ENCODE measurements at regions not wholly inside any gene's neighbourhood (a gene's known extent, or its start where the extent isn't known, plus 50 kb on each side); places are given as distances from the start of the nearest gene placed in this dataset.

GRCh38 chr14:82836256-82836950 lies 1302.8 kb upstream of the SEL1L start:
- Mint-ChIP-seq H3K9me3 (peaks cover 0 to 2% of the 10 kb centered on the region in 2 donors), H3K4me1 (ENCODE audit: low read depth) (no peaks in the 10 kb centered on the region), H3K4me3 (no peak overlapping the region), H3K27me3 (ENCODE audit: low read depth) (no peaks in the 10 kb centered on the region), H3K27ac (no peak overlapping the region), H3K36me3 (ENCODE audit: insufficient read depth in 2 of 2) (no peaks in the 10 kb centered on the region)
- DNase-seq: no peak
- no peak for ATAC-seq (replicated peaks in 1 of 2)

- Mint-ChIP-seq H3K9me3 (peaks cover 0 to 2% of the 10 kb centered on the region in 2 donors), H3K27ac (no peak overlapping the region), H3K36me3 (ENCODE audit: insufficient read depth in 2 of 2) (no peaks in the 10 kb centered on the region), H3K4me3 (no peak overlapping the region), H3K4me1 (ENCODE audit: low read depth) (no peaks in the 10 kb centered on the region), H3K27me3 (ENCODE audit: low read depth) (no peaks in the 10 kb centered on the region)
- no peak for DNase-seq
- ATAC-seq (replicated peaks in 1 of 2): no peak
These were observed 1304.0 kb upstream of the SEL1L start for GRCh38 chr14:82837611-82838140.

DNA sequence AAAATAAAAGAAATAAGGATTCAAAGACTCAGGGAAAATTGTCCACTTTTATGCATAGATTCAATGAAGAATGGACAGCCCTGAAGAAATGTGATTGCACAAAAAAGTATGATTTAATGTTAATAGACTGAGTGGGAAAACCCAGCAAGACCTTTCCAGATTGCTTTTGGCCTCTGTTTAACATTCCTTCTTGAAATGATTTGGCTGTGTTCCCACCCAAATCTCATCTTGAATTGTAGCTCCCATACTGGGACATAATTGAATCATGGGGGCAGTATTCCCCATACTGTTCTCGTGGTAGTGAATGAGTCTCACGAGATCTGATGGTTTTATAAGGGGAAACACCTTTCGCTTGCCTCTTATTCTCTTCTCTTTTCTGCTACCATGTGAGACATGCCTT lies 1316.9 kb upstream of the SEL1L start:
- Mint-ChIP-seq H3K27ac (no peak overlapping the region), H3K27me3 (ENCODE audit: low read depth) (no peaks in the 10 kb centered on the region), H3K4me1 (ENCODE audit: low read depth) (no peaks in the 10 kb centered on the region), H3K9me3 (peaks cover 2 to 12% of the 10 kb centered on the region in 2 donors), H3K4me3 (no peak overlapping the region), H3K36me3 (ENCODE audit: insufficient read depth in 2 of 2) (no peaks in the 10 kb centered on the region)
- no peak for ATAC-seq (replicated peaks in 1 of 2)
- DNase-seq: no peak

GRCh38 chr14:82854131-82854530 lies 1320.5 kb upstream of the SEL1L start:
- Mint-ChIP-seq H3K4me1 (ENCODE audit: low read depth) (no peaks in the 10 kb centered on the region), H3K27me3 (ENCODE audit: low read depth) (no peaks in the 10 kb centered on the region), H3K27ac (no peak overlapping the region), H3K4me3 (no peak overlapping the region), H3K36me3 (ENCODE audit: insufficient read depth in 2 of 2) (no peaks in the 10 kb centered on the region), H3K9me3 (peaks cover 4 to 14% of the 10 kb centered on the region in 2 donors)
- no peak for ATAC-seq (replicated peaks in 1 of 2)
- DNase-seq: no peak

DNA sequence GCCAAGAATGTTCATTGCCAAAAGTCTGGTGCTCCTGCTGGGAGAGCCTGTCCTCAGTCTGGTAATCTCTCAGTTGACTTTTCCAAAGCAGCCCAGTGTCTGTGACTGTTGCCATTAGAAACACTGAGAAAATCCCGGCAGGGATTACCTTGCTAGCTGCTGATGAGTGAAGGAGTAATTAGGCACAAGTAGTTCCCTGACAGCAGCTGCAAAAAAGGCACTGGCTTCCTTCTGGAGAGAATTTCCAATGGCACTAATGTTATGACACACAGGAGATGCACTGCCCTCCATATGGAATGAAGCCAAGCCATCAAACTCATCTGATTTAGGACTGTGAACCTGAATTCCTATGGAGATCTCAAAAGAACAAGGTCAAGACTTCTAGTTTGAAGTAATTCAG lies 1321.2 kb upstream of the SEL1L start:
- no peak overlapping the region for H3K27ac Mint-ChIP-seq
- H3K27me3 Mint-ChIP-seq (ENCODE audit: low read depth): no peaks in the 10 kb centered on the region
- DNase-seq (no peak), ATAC-seq (replicated peaks in 1 of 2) (no peak)
- H3K36me3 Mint-ChIP-seq (ENCODE audit: insufficient read depth in 2 of 2): no peaks in the 10 kb centered on the region
- H3K9me3 Mint-ChIP-seq: peaks cover 4 to 13% of the 10 kb centered on the region in 2 donors
- no peaks in the 10 kb centered on the region for H3K4me1 Mint-ChIP-seq (ENCODE audit: low read depth)
- H3K4me3 Mint-ChIP-seq: no peak overlapping the region

GRCh38 chr14:82855912-82856391 lies 1322.3 kb upstream of the SEL1L start:
- Mint-ChIP-seq H3K27me3 (ENCODE audit: low read depth) (no peaks in the 10 kb centered on the region), H3K36me3 (ENCODE audit: insufficient read depth in 2 of 2) (no peaks in the 10 kb centered on the region), H3K4me3 (no peak overlapping the region), H3K4me1 (ENCODE audit: low read depth) (no peaks in the 10 kb centered on the region), H3K9me3 (peaks cover 4 to 11% of the 10 kb centered on the region in 2 donors), H3K27ac (no peak overlapping the region)
- ATAC-seq (replicated peaks in 1 of 2) (no peak), DNase-seq (no peak)

GRCh38 chr14:82861313-82861712 lies 1327.7 kb upstream of the SEL1L start:
- Mint-ChIP-seq H3K9me3 (peaks cover 11 to 13% of the 10 kb centered on the region in 2 donors), H3K4me3 (no peak overlapping the region), H3K27me3 (ENCODE audit: low read depth) (no peaks in the 10 kb centered on the region), H3K4me1 (ENCODE audit: low read depth) (no peaks in the 10 kb centered on the region), H3K36me3 (ENCODE audit: insufficient read depth in 2 of 2) (no peaks in the 10 kb centered on the region), H3K27ac (no peak overlapping the region)
- no peak for DNase-seq
- no peak for ATAC-seq (replicated peaks in 1 of 2)

DNA sequence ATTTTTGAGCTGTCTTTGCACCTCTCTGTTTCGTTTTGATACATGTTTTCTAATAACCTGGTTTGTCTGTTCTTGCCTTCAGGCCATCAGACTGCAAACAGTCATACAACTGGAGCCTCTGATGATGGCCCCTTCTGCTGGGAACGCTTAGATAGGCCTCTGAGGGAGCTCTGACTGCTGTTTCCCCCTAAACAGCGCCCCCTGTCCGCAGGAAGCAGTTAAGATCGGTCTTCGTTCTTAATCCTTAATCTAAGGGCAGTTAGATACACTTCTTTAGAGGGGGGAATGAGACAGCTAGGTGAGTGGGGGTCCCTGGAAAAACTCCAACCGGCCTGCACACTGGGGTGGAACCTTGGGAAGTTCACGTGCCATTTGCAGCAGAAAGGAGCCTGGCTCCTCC lies 1338.8 kb upstream of the SEL1L start:
- Mint-ChIP-seq H3K36me3 (ENCODE audit: insufficient read depth in 2 of 2) (no peaks in the 10 kb centered on the region), H3K27me3 (ENCODE audit: low read depth) (no peaks in the 10 kb centered on the region), H3K4me3 (no peak overlapping the region), H3K4me1 (ENCODE audit: low read depth) (no peaks in the 10 kb centered on the region), H3K27ac (no peak overlapping the region), H3K9me3 (peaks cover 6 to 14% of the 10 kb centered on the region in 2 donors)
- ATAC-seq (replicated peaks in 1 of 2) (no peak), DNase-seq (no peak)

DNA sequence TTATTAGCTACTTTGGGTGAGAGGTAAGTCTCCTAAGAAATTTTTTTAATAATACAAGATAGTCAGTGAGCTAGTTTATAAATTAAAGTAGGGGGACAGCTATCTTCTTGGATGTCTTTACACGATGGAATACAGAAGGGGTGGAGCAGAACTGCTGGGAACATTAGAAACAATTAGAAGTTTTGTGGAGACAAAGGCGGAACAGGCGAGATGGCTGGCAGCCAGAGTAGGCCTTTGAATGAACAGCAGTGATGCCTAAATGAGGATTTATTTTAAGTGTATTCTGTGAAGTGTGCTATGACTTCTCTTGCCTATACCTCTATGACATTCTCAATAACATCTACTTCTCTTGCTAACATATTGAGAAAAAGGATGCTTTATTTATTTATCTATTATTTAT lies 1345.3 kb upstream of the SEL1L start:
- no peak overlapping the region for H3K4me3 Mint-ChIP-seq
- ATAC-seq (replicated peaks in 1 of 2) (no peak), DNase-seq (no peak)
- no peaks in the 10 kb centered on the region for H3K36me3 Mint-ChIP-seq (ENCODE audit: insufficient read depth in 2 of 2)
- no peaks in the 10 kb centered on the region for H3K27me3 Mint-ChIP-seq (ENCODE audit: low read depth)
- no peaks in the 10 kb centered on the region for H3K4me1 Mint-ChIP-seq (ENCODE audit: low read depth)
- H3K27ac Mint-ChIP-seq: no peak overlapping the region
- H3K9me3 Mint-ChIP-seq: peaks cover 13 to 19% of the 10 kb centered on the region in 2 donors

GRCh38 chr14:82879949-82880535 lies 1346.4 kb upstream of the SEL1L start:
- Mint-ChIP-seq H3K9me3 (peaks cover 14 to 15% of the 10 kb centered on the region in 2 donors), H3K36me3 (ENCODE audit: insufficient read depth in 2 of 2) (no peaks in the 10 kb centered on the region), H3K27ac (no peak overlapping the region), H3K4me1 (ENCODE audit: low read depth) (no peaks in the 10 kb centered on the region), H3K27me3 (ENCODE audit: low read depth) (no peaks in the 10 kb centered on the region), H3K4me3 (no peak overlapping the region)
- DNase-seq: no peak
- no peak for ATAC-seq (replicated peaks in 1 of 2)

DNA sequence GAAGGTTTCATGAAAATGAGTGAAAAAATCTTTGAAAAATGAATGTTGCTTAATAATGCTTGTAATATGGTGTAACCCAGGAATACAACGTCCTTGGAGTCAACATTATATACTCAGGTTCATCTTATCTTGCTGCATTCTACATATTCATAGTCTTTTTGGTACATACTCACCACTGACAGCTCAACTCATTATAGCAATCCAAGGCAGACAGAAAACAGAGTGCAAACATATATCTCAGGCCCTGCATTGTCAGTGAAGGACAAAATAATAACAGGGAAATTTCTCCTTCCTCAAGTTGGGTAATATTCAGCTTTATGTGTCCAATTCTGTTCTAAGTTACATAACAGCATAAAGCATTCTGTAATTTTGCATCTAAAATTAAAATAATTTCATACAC lies 1353.0 kb upstream of the SEL1L start:
- peaks cover 13 to 14% of the 10 kb centered on the region in 2 donors for H3K9me3 Mint-ChIP-seq
- H3K4me3 Mint-ChIP-seq: no peak overlapping the region
- DNase-seq: no peak
- no peak overlapping the region for H3K27ac Mint-ChIP-seq
- no peaks in the 10 kb centered on the region for H3K27me3 Mint-ChIP-seq (ENCODE audit: low read depth)
- H3K4me1 Mint-ChIP-seq (ENCODE audit: low read depth): no peaks in the 10 kb centered on the region
- H3K36me3 Mint-ChIP-seq (ENCODE audit: insufficient read depth in 2 of 2): peaks cover 2 to 4% of the 10 kb centered on the region in 2 donors
- no peak for ATAC-seq (replicated peaks in 1 of 2)

DNA sequence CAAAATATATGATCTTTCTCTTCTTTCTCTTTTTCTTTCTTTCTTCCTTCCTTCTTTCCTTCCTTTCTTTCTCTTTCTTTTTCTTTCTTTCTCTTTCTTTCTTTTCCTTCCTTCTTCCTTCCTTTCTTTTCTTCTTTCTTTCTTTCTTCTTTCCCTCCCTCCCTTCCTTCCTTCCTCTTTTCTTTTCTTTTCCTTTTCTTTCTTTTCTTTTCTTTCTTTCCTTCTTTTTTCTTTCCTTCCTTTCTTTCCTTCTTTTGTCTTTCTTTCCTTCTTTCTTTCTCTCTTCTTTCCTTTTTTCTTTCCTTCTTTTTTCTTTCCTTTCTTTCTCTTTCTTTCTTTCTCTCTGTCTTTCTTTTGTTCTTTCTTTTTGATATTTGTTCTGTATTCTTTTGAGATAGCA lies 1356.0 kb upstream of the SEL1L start:
- ATAC-seq (replicated peaks in 1 of 2): no peak
- peaks cover 2 to 4% of the 10 kb centered on the region in 2 donors for H3K36me3 Mint-ChIP-seq (ENCODE audit: insufficient read depth in 2 of 2)
- no peaks in the 10 kb centered on the region for H3K4me1 Mint-ChIP-seq (ENCODE audit: low read depth)
- no peak overlapping the region for H3K4me3 Mint-ChIP-seq
- H3K9me3 Mint-ChIP-seq: peaks cover 6 to 10% of the 10 kb centered on the region in 2 donors
- H3K27ac Mint-ChIP-seq: peak overlapping the region; percentile 57
- H3K27me3 Mint-ChIP-seq (ENCODE audit: low read depth): no peaks in the 10 kb centered on the region
- no peak for DNase-seq

DNA sequence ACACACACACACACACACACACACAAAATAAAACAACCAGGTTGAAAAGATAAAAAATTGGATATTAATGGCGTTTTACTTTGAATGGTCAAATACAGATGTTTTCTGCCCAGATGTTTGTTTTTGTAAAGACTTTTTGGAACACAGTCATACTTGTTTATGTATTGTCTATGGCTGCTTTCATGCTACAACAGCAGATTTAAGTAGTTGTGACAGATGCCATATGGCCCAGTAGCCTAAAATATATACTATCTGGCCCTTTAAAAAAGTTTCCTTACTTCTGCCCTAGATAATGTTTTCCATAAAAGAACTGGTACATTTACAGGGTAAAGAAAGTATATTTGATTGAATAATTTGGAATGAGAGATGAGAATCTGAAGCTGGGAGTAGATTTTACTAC lies 1362.8 kb upstream of the SEL1L start:
- Mint-ChIP-seq H3K36me3 (ENCODE audit: insufficient read depth in 2 of 2) (no peaks in the 10 kb centered on the region), H3K4me3 (no peak overlapping the region), H3K27ac (no peak overlapping the region), H3K4me1 (ENCODE audit: low read depth) (no peaks in the 10 kb centered on the region), H3K9me3 (peaks cover 3% of the 10 kb centered on the region in 2 donors), H3K27me3 (ENCODE audit: low read depth) (no peaks in the 10 kb centered on the region)
- DNase-seq (no peak), ATAC-seq (replicated peaks in 1 of 2) (no peak)

Measured in activated T-cell treated with anti-CD3 and anti-CD28 coated beads, Interleukin-2, amount 50 U/mL, for 72 hours (primary cell).